Calu3 (cell line): ENCODE measurements at regions not wholly inside any gene's neighbourhood (a gene's known extent, or its start where the extent isn't known, plus 50 kb on each side); places are given as distances from the start of the nearest gene placed in this dataset.

Experiments used
- BruUV-seq: library from RNA; stranded (reverse); fragments of 400-500 nt; replicated peaks from 2 replicates; lab custom pipeline; 2021; lab: Mats Ljungman, UMichigan
- CTCF ChIA-PET: fragments of 300-600 bp; sonication (Branson Sonifier 250); formaldehyde crosslinking; loops from one replicate; lab custom pipeline; 2022; ENCODE audit warnings: antibody characterized with exemption; lab: Charles Lee
- DNase-seq: peaks from one replicate; pipeline ENCODE4 v3.0.0; 2022
- H3K27ac Mint-ChIP-seq: one replicate; pipeline ENCODE4 v1.8.0; 2022; ENCODE audit warnings: mixed read lengths; ENCODE audit not compliant: unreplicated experiment
- H3K27me3 Mint-ChIP-seq: one replicate; pipeline ENCODE4 v1.8.0; 2022; ENCODE audit warnings: mixed read lengths; ENCODE audit not compliant: unreplicated experiment
- H3K36me3 Mint-ChIP-seq: one replicate; pipeline ENCODE4 v1.8.0; 2022; ENCODE audit warnings: mild to moderate bottlenecking, moderate library complexity, mixed read lengths; ENCODE audit not compliant: insufficient read depth, unreplicated experiment
- H3K4me1 Mint-ChIP-seq: one replicate; pipeline ENCODE4 v1.8.0; 2022; ENCODE audit warnings: mild to moderate bottlenecking, low read depth, mixed read lengths; ENCODE audit not compliant: unreplicated experiment
- H3K4me3 Mint-ChIP-seq: one replicate; pipeline ENCODE4 v1.8.0; 2022; ENCODE audit warnings: mild to moderate bottlenecking, low read depth, moderate library complexity, mixed read lengths; ENCODE audit not compliant: unreplicated experiment
- H3K9me3 Mint-ChIP-seq: one replicate; pipeline ENCODE4 v1.8.0; 2022; ENCODE audit warnings: low read depth, mixed read lengths; ENCODE audit not compliant: unreplicated experiment
- CTCF ChIP-seq: fragments of 200-600 bp; IDR thresholded peaks from one replicate; pipeline ENCODE4 v1.8.0; 2022; ENCODE audit warnings: antibody characterized with exemption; ENCODE audit not compliant: unreplicated experiment
- intact Hi-C: fragments of 100-400 bp; cut with micrococcal nuclease; formaldehyde crosslinking; loops from one replicate; pipeline ENCODE4 v1.10.0; 2022; ENCODE audit not compliant: unreplicated experiment

DNA sequence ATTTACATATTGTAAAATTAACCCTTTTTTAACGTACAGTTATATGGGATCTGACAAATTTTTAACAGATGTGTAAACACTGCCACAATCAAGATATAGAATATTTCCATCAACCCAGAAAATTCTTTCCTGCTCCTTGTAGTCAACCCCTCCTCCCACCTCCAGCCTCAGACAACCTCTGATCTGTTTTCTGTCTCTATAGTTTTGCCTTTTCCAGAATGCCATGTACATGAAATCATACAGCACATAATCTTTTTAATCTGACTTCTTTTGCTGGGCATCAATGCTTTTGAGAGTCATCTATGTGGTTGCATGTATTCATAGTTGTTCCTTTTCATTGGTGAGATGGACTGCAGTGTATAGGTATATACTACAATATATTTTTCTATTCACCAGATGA, 153.0 kb downstream of the SMAD6 start:
- BruUV-seq = no TSS peak
- TF ChIP-seq CTCF = no peak
- Mint-ChIP-seq H3K4me1 (peaks cover 17% of the 10 kb centered on the region), H3K27me3 (peaks cover 8% of the 10 kb centered on the region), H3K4me3 (no peak overlapping the region), H3K27ac (no peak overlapping the region), H3K9me3 (no peaks in the 10 kb centered on the region), H3K36me3 (peaks cover 3% of the 10 kb centered on the region)
- CTCF ChIA-PET = interaction anchor here (0.6 to 1.1 kb wide), 5 partner anchors 63 to 299 kb away, joined by 3 to 6 read pairs (median 3); no protein-coding TSS in a partner anchor
- no peak for DNase-seq
- intact Hi-C loops = no loop called here

GRCh38 chr15:66857694-66858093, 155.7 kb downstream of the SMAD6 start:
- DNase-seq = no peak
- H3K27ac Mint-ChIP-seq = no peak overlapping the region
- TF ChIP-seq CTCF = no peak
- no TSS peak for BruUV-seq
- no peaks in the 10 kb centered on the region for H3K9me3 Mint-ChIP-seq
- H3K4me3 Mint-ChIP-seq = no peak overlapping the region
- CTCF ChIA-PET = no interaction called here
- peaks cover 1% of the 10 kb centered on the region for H3K36me3 Mint-ChIP-seq
- peaks cover 1% of the 10 kb centered on the region for H3K27me3 Mint-ChIP-seq
- intact Hi-C loops = no loop called here
- peaks cover 10% of the 10 kb centered on the region for H3K4me1 Mint-ChIP-seq

DNA sequence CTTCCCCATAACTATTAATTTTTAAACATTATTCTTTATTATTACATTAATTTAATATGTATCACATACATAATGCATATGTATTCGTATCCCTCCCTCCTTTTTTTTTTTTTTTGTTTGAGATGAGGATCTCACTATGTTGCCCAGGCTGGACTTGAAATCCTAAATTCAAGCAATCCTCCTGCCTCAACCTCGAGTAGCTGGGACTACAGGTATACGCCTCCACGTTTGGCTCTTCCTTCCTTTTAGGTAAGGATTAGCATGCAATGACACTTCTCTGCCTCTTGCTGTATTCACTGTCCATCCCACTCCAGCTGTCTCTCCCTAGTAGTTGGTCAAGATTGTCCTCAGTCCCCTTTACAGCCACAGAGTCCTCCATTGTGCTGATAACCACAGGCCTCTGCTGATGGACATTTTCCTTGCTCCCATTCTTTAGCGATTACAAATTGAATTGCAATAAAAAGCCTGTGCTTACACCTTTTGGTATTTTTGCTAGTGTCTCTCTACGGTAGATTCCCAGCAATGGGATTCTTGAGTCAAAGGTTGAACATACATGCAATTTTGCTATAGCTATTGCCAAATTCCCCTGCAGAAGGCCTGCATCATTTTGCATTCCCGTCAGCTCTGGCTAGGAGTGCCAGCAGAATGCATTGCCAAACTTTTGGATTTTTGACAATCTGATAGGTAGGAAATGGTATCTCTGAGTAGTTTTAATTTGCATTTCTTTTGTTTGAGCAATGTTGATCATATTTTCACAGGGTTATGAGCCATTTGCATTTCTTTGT, 156.6 kb downstream of the SMAD6 start:
- Mint-ChIP-seq H3K4me3 (no peak overlapping the region), H3K27ac (no peak overlapping the region), H3K4me1 (peaks cover 19% of the 10 kb centered on the region), H3K9me3 (no peaks in the 10 kb centered on the region), H3K27me3 (no peaks in the 10 kb centered on the region), H3K36me3 (peaks cover 4% of the 10 kb centered on the region)
- BruUV-seq = no TSS peak
- DNase-seq = no peak
- intact Hi-C loops = no loop called here
- CTCF ChIA-PET = interaction anchor here (0.6 kb wide), 1 partner anchor 77 kb away, joined by 3 read pairs; no protein-coding TSS in a partner anchor
- TF ChIP-seq CTCF = no peak

DNA sequence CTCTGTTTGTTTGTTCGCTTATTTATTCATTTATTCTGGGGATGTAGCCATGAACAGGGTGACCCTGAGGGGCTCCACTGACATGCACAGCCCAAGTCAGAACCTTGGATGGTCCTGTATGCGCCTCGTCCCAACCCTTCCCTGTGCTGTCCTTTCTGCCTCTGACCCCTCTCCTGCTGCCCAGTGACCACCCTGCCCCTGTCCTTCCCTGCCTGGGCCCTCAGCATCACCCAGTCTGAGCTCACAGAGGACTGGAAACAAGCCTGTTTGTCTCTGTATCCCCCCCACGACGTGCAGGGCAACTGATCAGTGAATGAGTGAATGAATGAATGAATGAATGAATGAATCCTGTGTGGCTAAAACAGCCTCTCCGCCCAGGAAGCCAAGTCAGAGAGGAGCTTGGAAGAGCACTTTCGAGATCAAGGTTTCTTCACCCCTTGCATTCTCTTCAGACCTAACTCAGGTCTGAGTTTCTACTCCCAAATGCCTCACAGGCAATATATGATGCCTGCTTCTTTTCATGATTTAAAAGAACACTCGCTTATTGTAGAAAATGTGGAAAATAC, 157.7 kb downstream of the SMAD6 start:
- Mint-ChIP-seq H3K27ac (no peak overlapping the region), H3K4me3 (no peak overlapping the region), H3K36me3 (peaks cover 4% of the 10 kb centered on the region), H3K27me3 (no peaks in the 10 kb centered on the region), H3K4me1 (peaks cover 21% of the 10 kb centered on the region), H3K9me3 (no peaks in the 10 kb centered on the region)
- BruUV-seq = no TSS peak
- intact Hi-C loops = no loop called here
- DNase-seq = no peak
- CTCF ChIA-PET = no interaction called here
- no peak for TF ChIP-seq CTCF
